Fibroblast of lung (primary cell): ENCODE measurements at regions not wholly inside any gene's neighbourhood (a gene's known extent, or its start where the extent isn't known, plus 50 kb on each side); places are given as distances from the start of the nearest gene placed in this dataset.

ENCODE experiments used
- DNase-seq, 2 donors: peaks; one replicate each; pipeline versions ENCODE4 v3.0.0 to v3.0.0-alpha.2; 2010; ENCODE audit warnings: low read depth in 2 of 2
- H2AFZ ChIP-seq: 2 replicates; pipeline ENCODE4 v1.5.1; 2012; ENCODE audit warnings: low read length, control low read depth, inconsistent platforms
- H3K27ac ChIP-seq: 2 replicates; pipeline ENCODE4 v1.5.1; 2011; ENCODE audit warnings: low read length, control low read depth; ENCODE audit not compliant: insufficient read depth
- H3K27me3 ChIP-seq: 2 replicates; pipeline ENCODE4 v1.5.1; 2011; ENCODE audit warnings: mild to moderate bottlenecking, low read length; ENCODE audit not compliant: control insufficient read depth, insufficient read depth
- H3K36me3 ChIP-seq: 2 replicates; pipeline ENCODE4 v1.5.1; 2011; ENCODE audit warnings: low read length; ENCODE audit not compliant: control insufficient read depth, insufficient read depth
- H3K4me1 ChIP-seq: 2 replicates; pipeline ENCODE4 v1.5.1; 2011; ENCODE audit warnings: low read length; ENCODE audit not compliant: control insufficient read depth, insufficient read depth; ENCODE audit errors: extremely low read depth
- H3K4me2 ChIP-seq: 2 replicates; pipeline ENCODE4 v1.5.1; 2011; ENCODE audit warnings: low read length, control low read depth; ENCODE audit not compliant: insufficient read depth; ENCODE audit errors: extremely low read depth
- H3K4me3 ChIP-seq, 4 experiments: fragments of 200-600 bp in 1 of 4; sonication (generic) in 1 of 4; replicated peaks in 1 of 4; 2 replicates each; pipeline ENCODE4 v1.5.1; 2011 to 2016; ENCODE audit warnings: low read length in 4 of 4, low read depth in 3 of 4, mild to moderate bottlenecking in 3 of 4, control low read depth in 2 of 4, inconsistent platforms in 1 of 4, mixed read lengths in 1 of 4; ENCODE audit not compliant: insufficient read depth in 1 of 4; ENCODE audit errors: control extremely low read depth in 1 of 4
- H3K79me2 ChIP-seq: 2 replicates; pipeline ENCODE4 v1.5.1; 2012; ENCODE audit warnings: mild to moderate bottlenecking, low read length, inconsistent platforms; ENCODE audit not compliant: control insufficient read depth, insufficient read depth
- H3K9ac ChIP-seq: 2 replicates; pipeline ENCODE4 v1.5.1; 2011; ENCODE audit warnings: mild to moderate bottlenecking, low read length, control low read depth; ENCODE audit not compliant: insufficient read depth
- H3K9me3 ChIP-seq: 2 replicates; pipeline ENCODE4 v1.5.1; 2012; ENCODE audit warnings: low read depth, low read length; ENCODE audit not compliant: control insufficient read depth, insufficient read depth
- H4K20me1 ChIP-seq: 2 replicates; pipeline ENCODE4 v1.5.1; 2011; ENCODE audit warnings: low read length; ENCODE audit not compliant: control insufficient read depth, insufficient read depth; ENCODE audit errors: extremely low read depth
- CTCF ChIP-seq, 2 donors: IDR thresholded peaks in 1 of 2; conservative IDR thresholded peaks in 1 of 2; 1 replicate in 1 of 2; 2 replicates in 1 of 2; pipeline ENCODE4 v1.5.1; 2011 to 2012; ENCODE audit warnings: low read length in 2 of 2, control low read depth in 1 of 2, inconsistent platforms in 1 of 2, low read depth in 1 of 2, mild to moderate bottlenecking in 1 of 2
- EZH2 ChIP-seq: IDR thresholded peaks from 2 replicates; pipeline ENCODE4 v1.5.1; 2012; ENCODE audit warnings: low read length, control low read depth, mild to moderate bottlenecking; ENCODE audit errors: missing control alignments

GRCh38 chr16:17983847-17984639, 352.5 kb downstream of the NPIPA8 start:
- DNase-seq = no peak

DNA sequence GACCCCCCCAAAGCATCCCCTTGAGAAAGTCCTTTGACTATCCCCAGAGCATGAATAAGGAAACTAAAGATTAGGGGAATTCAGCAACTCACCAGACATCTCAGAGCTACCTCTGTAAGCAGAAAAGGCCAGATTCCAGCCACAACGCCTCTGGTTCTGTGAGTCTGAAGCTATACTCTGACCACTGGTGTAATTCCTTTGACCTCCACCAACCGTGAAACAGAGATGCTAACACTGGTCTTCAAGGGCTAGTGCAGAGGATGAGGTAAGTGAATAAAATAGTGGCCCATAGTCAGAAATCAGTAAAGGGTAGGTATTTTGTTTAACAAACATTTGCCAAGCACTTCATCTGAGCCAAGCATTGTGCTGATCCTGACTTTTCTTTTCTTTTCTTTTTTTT, 353.4 kb downstream of the NPIPA8 start:
- Histone ChIP-seq H3K79me2 (no peaks in the 10 kb centered on the region), H3K27ac (no peak overlapping the region), H3K9ac (no peak overlapping the region), H4K20me1 (no peaks in the 10 kb centered on the region), H2AFZ (no peak overlapping the region), H3K9me3 (no peaks in the 10 kb centered on the region), H3K4me3 (no peak overlapping the region), H3K4me2 (no peak overlapping the region), H3K27me3 (no peaks in the 10 kb centered on the region), H3K36me3 (no peaks in the 10 kb centered on the region), H3K4me1 (no peaks in the 10 kb centered on the region)
- no peak for TF ChIP-seq CTCF (conservative IDR thresholded peaks at IDR 0.05 in 1 of 2, IDR thresholded peaks at IDR 0.05 in 1 of 2; ENCODE audit: low read depth in 1 of 2, low read length in 2 of 2)
- TF ChIP-seq EZH2 = no peak
- no peak for DNase-seq

More at GRCh38 chr16:17983847-17984639, 352.5 kb downstream of the NPIPA8 start:
- no peaks in the 10 kb centered on the region for H4K20me1 ChIP-seq
- H3K4me2 ChIP-seq = no peak overlapping the region
- H2AFZ ChIP-seq = no peak overlapping the region
- no peaks in the 10 kb centered on the region for H3K27me3 ChIP-seq
- no peaks in the 10 kb centered on the region for H3K9me3 ChIP-seq
- no peak overlapping the region for H3K9ac ChIP-seq
- no peak overlapping the region for H3K4me3 ChIP-seq
- H3K4me1 ChIP-seq = no peaks in the 10 kb centered on the region
- H3K79me2 ChIP-seq = no peaks in the 10 kb centered on the region
- TF ChIP-seq EZH2 (no peak), CTCF (conservative IDR thresholded peaks at IDR 0.05 in 1 of 2, IDR thresholded peaks at IDR 0.05 in 1 of 2; ENCODE audit: low read depth in 1 of 2, low read length in 2 of 2) (no peak)
- H3K36me3 ChIP-seq = no peaks in the 10 kb centered on the region
- no peak overlapping the region for H3K27ac ChIP-seq

- H3K27ac ChIP-seq = no peak overlapping the region
- H2AFZ ChIP-seq = no peak overlapping the region
- H3K79me2 ChIP-seq = no peaks in the 10 kb centered on the region
- no peak overlapping the region for H3K4me3 ChIP-seq
- H3K36me3 ChIP-seq = no peaks in the 10 kb centered on the region
- no peaks in the 10 kb centered on the region for H3K9me3 ChIP-seq
- no peak for DNase-seq
- H3K4me2 ChIP-seq = no peak overlapping the region
- H3K4me1 ChIP-seq = no peaks in the 10 kb centered on the region
- H3K9ac ChIP-seq = no peak overlapping the region
- TF ChIP-seq EZH2 (no peak), CTCF (conservative IDR thresholded peaks at IDR 0.05 in 1 of 2, IDR thresholded peaks at IDR 0.05 in 1 of 2; ENCODE audit: low read depth in 1 of 2, low read length in 2 of 2) (no peak)
- H3K27me3 ChIP-seq = no peaks in the 10 kb centered on the region
- H4K20me1 ChIP-seq = no peaks in the 10 kb centered on the region
These were observed 359.3 kb downstream of the NPIPA8 start for GRCh38 chr16:17977260-17977659.
